HCT116 (cell line): ENCODE measurements at regions not wholly inside any gene's neighbourhood (a gene's known extent, or its start where the extent isn't known, plus 50 kb on each side); places are given as distances from the start of the nearest gene placed in this dataset.

ENCODE experiments used
- ATAC-seq: fragments of 200-7000 bp; cut with Tn5 transposase; 2 replicates; pipeline ENCODE4 v1.9.1; 2020; ENCODE audit warnings: mild to moderate bottlenecking, moderate library complexity
- BruUV-seq: library from RNA; stranded (reverse); fragments of 400-500 nt; replicated peaks from 2 replicates; lab custom pipeline; 2021; lab: Mats Ljungman, UMichigan
- CTCF ChIA-PET: fragments of 300-600 bp; sonication (Branson Sonifier 250); formaldehyde crosslinking; loops from one replicate; lab custom pipeline; 2021; ENCODE audit warnings: antibody characterized with exemption; lab: Charles Lee
- POLR2A ChIA-PET: fragments of 300-600, 350-600 bp; sonication (Branson Sonifier 250); formaldehyde crosslinking; loops from one replicate; lab custom pipeline; 2021; ENCODE audit warnings: antibody characterized with exemption; lab: Charles Lee
- RAD21 ChIA-PET, 2 experiments: fragments of 300-600 bp; sonication (Branson Sonifier 250); formaldehyde crosslinking; loops; one replicate each; lab custom pipeline; 2023; ENCODE audit warnings: low total read pairs in 2 of 2; ENCODE audit not compliant: uncharacterized antibody in 2 of 2, unreplicated experiment in 2 of 2, low non-redundant PET in 1 of 2; lab: Charles Lee
- DNase-seq: peaks from one replicate; pipeline ENCODE4 v3.0.0-alpha.2; 2010; ENCODE audit warnings: low read depth, low spot score
- H2AFZ ChIP-seq: fragments of 200-600 bp; shearing (Covaris generic), sonication (generic); 2 replicates; pipeline ENCODE4 v1.6.1; 2017; ENCODE audit warnings: low read depth, mixed run types, mixed read lengths, antibody characterized with exemption, low read length; ENCODE audit not compliant: poor library complexity, severe bottlenecking
- H3K27ac ChIP-seq: 2 replicates; pipeline ENCODE4 v1.5.1; 2012; ENCODE audit warnings: low read depth, low read length
- H3K27me3 ChIP-seq: fragments of 200-600 bp; sonication (generic); 2 replicates; pipeline ENCODE4 v1.6.1; 2016; ENCODE audit warnings: mixed run types, low read length, mixed read lengths; ENCODE audit not compliant: insufficient read depth
- H3K36me3 ChIP-seq, 2 experiments: fragments of 200-500 bp in 1 of 2; fragments of 200-600 bp in 1 of 2; sonication (Bioruptor generic) in 1 of 2; sonication (generic) in 1 of 2; 2 replicates each; pipeline versions ENCODE4 v1.5.1 to v1.6.1; 2014 to 2016; ENCODE audit warnings: low read length in 2 of 2, inconsistent platforms in 1 of 2, mixed read lengths in 1 of 2, mixed run types in 1 of 2; ENCODE audit not compliant: insufficient read depth in 2 of 2, control insufficient read depth in 1 of 2
- H3K4me1 ChIP-seq, 2 experiments: fragments of 200-600 bp in 1 of 2; sonication (generic) in 1 of 2; 2 replicates each; pipeline versions ENCODE4 v1.5.1 to v1.6.1; 2012 to 2017; ENCODE audit warnings: low read length in 2 of 2, inconsistent platforms in 1 of 2, mild to moderate bottlenecking in 1 of 2, mixed read lengths in 1 of 2, mixed run types in 1 of 2, moderate library complexity in 1 of 2; ENCODE audit not compliant: insufficient read depth in 2 of 2, control insufficient read depth in 1 of 2
- H3K4me2 ChIP-seq: fragments of 200-600 bp; sonication (generic); 2 replicates; pipeline ENCODE4 v1.6.1; 2017; ENCODE audit warnings: mixed run types, low read length, mixed read lengths
- H3K4me3 ChIP-seq, 2 experiments: fragments of 200-600 bp in 1 of 2; sonication (generic) in 1 of 2; replicated peaks in 1 of 2; 2 replicates each; pipeline ENCODE4 v1.5.1; 2011 to 2016; ENCODE audit warnings: low read length in 2 of 2, control low read depth in 1 of 2, low read depth in 1 of 2, mild to moderate bottlenecking in 1 of 2, mixed read lengths in 1 of 2, mixed run types in 1 of 2
- H3K79me2 ChIP-seq: fragments of 200-600 bp; sonication (generic); 2 replicates; pipeline ENCODE4 v1.6.1; 2017; ENCODE audit warnings: mild to moderate bottlenecking, mixed run types, low read length, moderate library complexity, mixed read lengths; ENCODE audit not compliant: insufficient read depth
- H3K9ac ChIP-seq: fragments of 200-600 bp; sonication (generic); 2 replicates; pipeline ENCODE4 v1.6.1; 2016; ENCODE audit warnings: low read length, mixed read lengths
- H3K9me2 ChIP-seq: fragments of 200-600 bp; sonication (generic), shearing (Covaris generic); 2 replicates; pipeline ENCODE4 v1.6.1; 2017; ENCODE audit warnings: mixed run types, mild to moderate bottlenecking, moderate library complexity; ENCODE audit not compliant: insufficient read depth
- H3K9me3 ChIP-seq, 2 experiments: fragments of 200-500 bp in 1 of 2; fragments of 200-600 bp in 1 of 2; sonication (Bioruptor generic) in 1 of 2; sonication (generic) in 1 of 2; 2 replicates each; pipeline ENCODE4 v1.6.1; 2014 to 2017; ENCODE audit warnings: low read length in 2 of 2, mixed read lengths in 2 of 2, inconsistent platforms in 1 of 2, low read depth in 1 of 2, mild to moderate bottlenecking in 1 of 2, mixed run types in 1 of 2, moderate library complexity in 1 of 2; ENCODE audit not compliant: control insufficient read depth in 1 of 2, insufficient read depth in 1 of 2
- H4K20me1 ChIP-seq: fragments of 200-600 bp; sonication (generic), shearing (Covaris generic); 2 replicates; pipeline ENCODE4 v1.6.1; 2017; ENCODE audit warnings: mixed run types, mild to moderate bottlenecking, moderate library complexity; ENCODE audit not compliant: insufficient read depth
- EGR1 ChIP-seq: IDR thresholded peaks from 2 replicates; pipeline ENCODE4 v1.6.1; 2012; ENCODE audit warnings: low read depth
- ELF1 ChIP-seq: IDR thresholded peaks from 2 replicates; pipeline ENCODE4 v1.6.1; 2012; ENCODE audit warnings: low read depth, borderline replicate concordance
- EZH2 ChIP-seq: fragments of 200-600 bp; sonication (generic); IDR thresholded peaks from 2 replicates; pipeline ENCODE4 v1.6.1; 2017; ENCODE audit warnings: antibody characterized with exemption, mixed run types
- EZH2phosphoT487 ChIP-seq: fragments of 200-600 bp; IDR thresholded peaks from 2 replicates; pipeline ENCODE4 v1.6.1; 2018; ENCODE audit warnings: antibody characterized with exemption, borderline replicate concordance
- FOSL1 ChIP-seq: IDR thresholded peaks from 2 replicates; pipeline ENCODE4 v1.6.1; 2012; ENCODE audit warnings: low read depth
- JUND ChIP-seq: IDR thresholded peaks from 2 replicates; pipeline ENCODE4 v1.6.1; 2012
- POLR2A ChIP-seq: IDR thresholded peaks from 2 replicates; pipeline ENCODE4 v1.7.0; 2011; ENCODE audit warnings: borderline replicate concordance; ENCODE audit not compliant: insufficient read depth, insufficient read length; ENCODE audit errors: extremely low read depth
- POLR2AphosphoS5 ChIP-seq: IDR thresholded peaks from 2 replicates; pipeline ENCODE4 v1.6.1; 2011; ENCODE audit warnings: mild to moderate bottlenecking, low read depth, low read length, moderate library complexity
- RAD21 ChIP-seq: IDR thresholded peaks from 2 replicates; pipeline ENCODE4 v1.6.1; 2012; ENCODE audit warnings: low read depth, mild to moderate bottlenecking
- SIN3A ChIP-seq: IDR thresholded peaks from 2 replicates; pipeline ENCODE4 v1.6.1; 2012; ENCODE audit warnings: low read depth
- SP1 ChIP-seq: IDR thresholded peaks from 2 replicates; pipeline ENCODE4 v1.6.1; 2012; ENCODE audit warnings: low read depth
- SRF ChIP-seq: IDR thresholded peaks from 2 replicates; pipeline ENCODE4 v1.6.1; 2012; ENCODE audit warnings: low read depth
- TCF7L2 ChIP-seq: IDR thresholded peaks from 2 replicates; pipeline ENCODE4 v1.7.0; 2011; ENCODE audit warnings: borderline replicate concordance, inconsistent platforms; ENCODE audit not compliant: insufficient read depth, insufficient read length; ENCODE audit errors: extremely low read depth
- YY1 ChIP-seq: IDR thresholded peaks from 2 replicates; pipeline ENCODE4 v1.6.1; 2011; ENCODE audit warnings: low read length, low read depth, moderate library complexity, mild to moderate bottlenecking; ENCODE audit not compliant: insufficient replicate concordance; ENCODE audit errors: extremely low read depth
- ZFX ChIP-seq: fragments of 450-650 bp; IDR thresholded peaks from 2 replicates; pipeline ENCODE4 v1.6.1; 2017
- intact Hi-C: fragments of 100-400 bp; cut with micrococcal nuclease; formaldehyde crosslinking; loops from 2 replicates; pipeline ENCODE4 v1.10.0; 2022
- TF ChIP-seq, protein P1 (sequence below): IDR thresholded peaks from 2 replicates; pipeline ENCODE4 v1.6.1; 2012

DNA sequence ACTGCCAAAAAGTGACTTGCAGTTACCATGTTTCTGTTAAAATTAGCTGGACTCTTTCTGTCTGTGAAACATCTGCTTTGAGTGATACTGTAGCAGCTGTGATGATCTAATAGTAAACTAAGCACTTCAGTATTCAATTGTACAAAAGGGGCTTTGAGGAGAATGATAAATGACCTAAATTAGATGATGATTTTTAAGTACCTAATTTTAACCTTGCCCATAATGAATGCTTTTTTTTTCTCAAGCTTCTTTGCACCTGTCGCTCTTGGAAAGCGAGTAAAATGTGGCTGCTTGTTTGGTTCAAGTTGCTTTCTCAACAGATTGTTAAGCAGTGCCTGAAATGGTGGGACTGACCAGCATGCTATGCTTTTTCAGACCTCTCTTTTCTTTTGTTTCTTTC is 752.3 kb downstream of the EPHA3 start:
- Histone ChIP-seq H3K27ac (no peak overlapping the region), H3K36me3 (no peaks in the 10 kb centered on the region), H2AFZ (no peak overlapping the region), H3K79me2 (no peaks in the 10 kb centered on the region), H3K9ac (no peak overlapping the region), H3K9me3 (peaks cover 8 to 26% of the 10 kb centered on the region in 2 experiments; a peak in 2 of 4 replicates), H3K4me3 (no peak overlapping the region), H3K27me3 (no peaks in the 10 kb centered on the region), H3K4me2 (no peak overlapping the region), H3K4me1 (no peaks in the 10 kb centered on the region), H4K20me1 (no peaks in the 10 kb centered on the region), H3K9me2 (no peaks in the 10 kb centered on the region)
- no peak for ATAC-seq
- intact Hi-C loops, result no loop called here
- TF ChIP-seq POLR2A (no peak), JUND (no peak), EZH2phosphoT487 (no peak), POLR2AphosphoS5 (no peak), RAD21 (no peak), SP1 (no peak), YY1 (no peak), EZH2 (no peak), EGR1 (no peak), TCF7L2 (no peak), ZFX (no peak), SRF (no peak), FOSL1 (no peak), ELF1 (no peak), SIN3A (no peak)
- TF ChIP-seq, protein P1, sequence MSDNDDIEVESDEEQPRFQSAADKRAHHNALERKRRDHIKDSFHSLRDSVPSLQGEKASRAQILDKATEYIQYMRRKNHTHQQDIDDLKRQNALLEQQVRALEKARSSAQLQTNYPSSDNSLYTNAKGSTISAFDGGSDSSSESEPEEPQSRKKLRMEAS, result no peak
- POLR2A ChIA-PET, result no interaction called here
- CTCF ChIA-PET, result no interaction called here
- RAD21 ChIA-PET, result no interaction called here
- DNase-seq, result no peak
- no TSS peak for BruUV-seq
